ENCODE measurements at regions not wholly inside any gene's neighbourhood (a gene's known extent, or its start where the extent isn't known, plus 50 kb on each side); places are given as distances from the start of the nearest gene placed in this dataset.
A peak's percentile ranks its signal among the peaks of the same experiment; 100 is the strongest.
"Not testable (repeated sequence)": the region's sequence is repeated elsewhere in the genome, so short reads cannot be mapped to it uniquely, and the experiment has no call there.

DNA sequence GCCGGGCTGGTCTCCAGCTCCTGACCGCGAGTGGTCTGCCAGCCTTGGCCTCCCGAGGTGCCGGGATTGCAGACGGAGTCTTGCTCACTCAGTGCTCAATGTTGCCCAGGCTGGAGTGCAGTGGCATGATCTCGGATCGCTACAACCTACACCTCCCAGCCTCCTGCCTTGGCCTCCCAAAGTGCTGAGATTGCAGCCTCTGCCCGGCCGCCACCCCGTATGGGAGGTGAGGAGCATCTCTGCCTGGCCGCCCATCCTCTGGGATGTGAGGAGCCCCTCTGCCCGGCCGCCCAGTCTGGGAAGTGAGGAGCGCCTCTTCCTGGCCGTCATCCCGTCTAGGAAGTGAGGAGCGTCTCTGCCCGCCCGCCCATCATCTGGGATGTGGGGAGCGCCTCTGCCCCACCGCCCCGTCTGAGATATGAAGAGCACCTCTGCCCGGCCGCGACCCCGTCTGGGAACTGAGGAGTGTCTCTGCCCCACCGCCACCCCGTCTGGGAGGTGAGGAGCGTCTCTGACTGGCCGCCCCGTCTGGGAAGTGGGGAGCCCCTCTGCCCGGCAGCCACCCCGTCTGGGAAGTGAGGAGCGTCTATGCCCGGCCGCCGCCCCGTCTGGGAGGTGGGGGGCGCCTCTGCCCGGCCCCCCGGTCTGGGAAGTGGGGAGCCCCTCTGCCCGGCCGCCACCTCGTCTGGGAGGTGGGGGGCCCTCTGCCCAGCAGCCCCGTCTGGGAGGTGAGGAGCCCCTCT is 861.8 kb upstream of the INTU start:
- not testable (repeated sequence) for DNase-seq (ENCODE audit: low read depth)

DNA sequence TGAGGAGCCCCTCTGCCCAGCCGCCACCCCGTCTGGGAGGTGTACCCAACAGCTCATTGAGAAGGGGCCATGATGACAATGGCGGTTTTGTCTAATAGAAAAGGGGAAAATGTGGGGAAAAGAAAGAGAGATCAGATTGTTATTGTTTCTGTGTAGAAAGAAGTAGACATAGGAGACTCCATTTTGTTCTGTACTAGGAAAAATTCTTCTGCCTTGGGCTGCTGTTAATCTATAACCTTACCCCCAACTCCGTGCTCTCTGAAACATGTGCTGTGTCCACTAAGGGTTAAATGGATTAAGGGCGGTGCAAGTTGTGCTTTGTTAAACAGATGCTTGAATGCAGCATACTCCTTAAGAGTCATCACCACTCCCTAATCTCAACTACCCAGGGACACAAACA is 861.1 kb upstream of the INTU start:
- DNase-seq (ENCODE audit: low read depth) = not testable (repeated sequence)

DNA sequence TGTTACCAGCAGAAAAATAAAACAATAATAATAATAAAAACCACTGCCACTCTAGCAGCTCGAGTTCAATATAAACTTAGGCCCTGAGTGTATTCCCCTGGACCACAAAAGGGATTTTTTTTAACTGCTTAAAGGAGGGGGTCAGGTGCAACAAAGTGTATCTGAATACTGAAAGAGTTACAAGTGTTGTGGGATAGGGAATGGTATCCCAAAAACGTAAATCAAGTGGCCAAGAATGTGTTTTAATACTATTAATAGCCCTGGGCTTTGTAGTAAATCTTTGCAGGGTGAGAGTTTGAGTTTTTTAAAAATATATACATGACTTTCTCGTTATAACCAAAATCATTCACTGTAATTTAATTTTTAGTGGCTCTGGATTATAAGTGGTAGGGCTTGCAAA is 860.1 kb upstream of the INTU start:
- peak; percentile 47 for DNase-seq (ENCODE audit: low read depth)

DNA sequence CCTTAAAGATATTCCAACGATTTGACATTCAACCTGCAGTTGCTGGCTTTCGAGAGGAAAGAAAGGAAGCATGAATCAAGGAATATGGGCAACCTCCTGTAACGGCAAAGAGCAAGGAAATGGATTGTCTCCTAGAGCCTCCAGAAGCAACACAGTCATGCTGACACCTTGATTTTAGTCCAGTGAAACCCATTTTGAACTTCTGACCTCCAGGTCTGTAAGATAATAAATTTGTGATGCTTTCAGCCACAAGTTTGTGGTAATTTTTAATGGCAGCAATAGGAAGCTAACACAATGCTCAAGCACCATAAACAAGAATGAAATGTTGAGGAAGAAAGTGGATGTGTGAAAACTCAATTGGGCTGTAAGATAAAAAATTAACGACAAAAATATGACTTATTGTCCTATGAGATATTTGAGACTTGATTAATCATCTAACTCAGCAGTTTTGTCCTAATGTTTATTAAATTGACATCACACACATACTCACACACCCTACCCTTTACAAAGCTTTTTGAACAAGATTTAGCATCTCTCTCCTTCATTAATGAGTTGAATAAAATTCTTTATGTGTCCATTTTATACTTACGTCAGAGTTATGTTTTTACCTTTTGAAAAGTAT is 857.2 kb upstream of the INTU start:
- DNase-seq (ENCODE audit: low read depth) = peak; percentile 29

DNA sequence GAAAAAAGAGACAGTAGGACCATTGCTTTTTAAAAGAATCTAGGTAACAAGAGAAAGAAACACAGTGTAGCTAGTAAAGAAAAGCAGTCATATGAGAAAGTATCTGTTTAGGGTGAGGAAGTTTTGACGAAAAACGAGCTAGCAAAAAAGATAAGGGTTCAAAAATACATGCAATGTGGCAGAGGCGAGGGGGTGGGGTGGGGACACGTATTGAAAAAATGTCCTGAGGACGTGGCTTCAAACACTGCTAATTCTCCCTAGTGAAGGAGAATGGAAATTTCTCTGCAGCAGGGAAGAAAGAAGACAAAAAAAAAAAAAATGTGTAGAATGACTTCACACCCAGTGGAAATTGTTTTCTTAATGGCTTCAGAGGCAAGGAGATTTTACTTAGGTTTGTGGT is 856.4 kb upstream of the INTU start:
- no peak for DNase-seq (ENCODE audit: low read depth)

DNA sequence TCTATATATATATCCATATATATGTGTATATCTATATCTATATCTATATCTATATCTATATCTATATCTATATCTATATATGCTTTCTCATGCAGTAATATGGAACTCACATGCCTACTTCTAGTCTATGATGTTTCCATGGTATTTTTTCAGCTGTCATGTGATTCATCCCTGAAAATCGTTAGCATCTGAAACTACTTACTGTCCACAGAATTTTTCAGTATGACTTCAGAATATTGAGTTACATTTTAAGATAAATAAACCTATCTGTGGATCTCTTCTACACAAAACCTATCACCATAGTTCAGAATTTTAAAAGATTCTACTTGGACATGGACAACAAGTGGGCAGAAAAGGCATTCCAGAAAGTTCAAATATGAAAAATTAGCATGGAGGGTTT is 855.1 kb upstream of the INTU start:
- peak; percentile 79 for DNase-seq (ENCODE audit: low read depth)

DNA sequence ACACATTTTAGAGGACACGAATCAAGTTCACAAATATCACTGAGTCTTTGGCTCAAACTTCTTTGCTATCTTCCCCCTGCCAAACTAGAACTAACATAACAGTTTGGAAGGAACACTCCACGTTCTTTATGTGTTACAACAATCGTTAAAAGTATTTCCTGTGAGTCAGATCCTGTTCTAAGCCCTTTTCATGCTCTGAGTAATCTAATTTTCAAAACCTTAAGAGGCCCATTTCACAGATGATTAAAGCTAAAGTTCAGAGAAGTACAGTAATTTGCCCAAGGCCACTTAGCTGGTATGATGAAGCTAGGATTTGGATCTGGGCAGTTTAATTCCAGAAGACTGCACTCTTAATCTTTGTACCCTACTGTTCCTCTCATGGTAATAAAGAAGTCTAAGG is 854.4 kb upstream of the INTU start:
- peak; percentile 79 for DNase-seq (ENCODE audit: low read depth)

DNA sequence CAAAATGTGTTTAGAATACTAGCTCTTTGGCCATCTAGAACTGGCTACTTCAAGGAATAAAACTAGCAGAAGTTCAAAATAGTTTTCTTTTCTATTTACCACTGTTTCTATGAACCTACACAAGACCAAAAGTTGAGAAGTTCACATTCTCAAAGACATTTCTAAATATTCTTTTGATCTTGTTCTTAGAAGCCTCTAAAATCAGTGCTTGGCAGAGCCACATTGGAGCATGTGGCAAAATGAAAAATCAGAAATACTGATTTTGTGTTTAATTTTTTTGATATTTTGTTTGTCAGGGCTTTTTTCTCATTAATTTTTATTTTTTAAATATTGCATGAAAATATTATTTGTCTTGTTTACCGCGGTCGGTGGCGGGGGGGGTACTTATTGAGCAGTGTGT is 853.8 kb upstream of the INTU start:
- peak; percentile 31 for DNase-seq (ENCODE audit: low read depth)

DNA sequence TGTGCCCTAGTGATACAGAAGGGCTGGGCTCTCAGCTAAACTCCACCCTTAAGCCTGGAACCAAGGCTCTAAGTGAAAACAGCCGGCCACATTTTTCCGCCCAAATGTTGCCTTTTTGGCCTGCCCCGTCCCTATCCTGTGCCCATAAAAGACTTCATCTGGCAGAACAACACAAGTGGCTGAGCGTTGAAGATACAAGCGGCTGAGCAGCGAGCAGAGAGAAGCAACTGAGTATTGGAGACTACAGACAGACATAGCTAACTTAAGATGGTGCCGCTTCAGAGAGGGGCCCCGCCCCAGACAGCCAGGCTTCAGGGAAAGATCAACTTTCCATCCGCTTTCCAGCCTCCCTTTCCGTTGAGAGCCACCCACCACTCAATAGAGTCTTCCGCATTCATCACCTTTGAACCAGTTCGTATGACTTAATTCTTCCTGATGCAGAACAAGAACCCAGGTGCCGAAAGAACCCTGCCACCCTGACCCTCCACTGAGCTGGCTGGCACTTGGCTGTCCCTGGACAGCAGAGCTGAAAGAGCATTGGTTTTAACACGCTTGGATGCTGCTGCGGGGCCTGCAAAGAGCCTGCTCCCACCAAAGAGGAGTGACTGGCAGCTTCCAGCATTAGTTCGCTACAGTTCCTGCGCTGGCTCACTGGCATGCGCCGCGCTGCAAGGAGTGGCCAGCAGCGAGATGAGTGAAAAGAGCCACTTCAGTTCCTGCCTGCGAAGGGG is 853.2 kb upstream of the INTU start:
- DNase-seq (ENCODE audit: low read depth) = peak; percentile 86

DNA sequence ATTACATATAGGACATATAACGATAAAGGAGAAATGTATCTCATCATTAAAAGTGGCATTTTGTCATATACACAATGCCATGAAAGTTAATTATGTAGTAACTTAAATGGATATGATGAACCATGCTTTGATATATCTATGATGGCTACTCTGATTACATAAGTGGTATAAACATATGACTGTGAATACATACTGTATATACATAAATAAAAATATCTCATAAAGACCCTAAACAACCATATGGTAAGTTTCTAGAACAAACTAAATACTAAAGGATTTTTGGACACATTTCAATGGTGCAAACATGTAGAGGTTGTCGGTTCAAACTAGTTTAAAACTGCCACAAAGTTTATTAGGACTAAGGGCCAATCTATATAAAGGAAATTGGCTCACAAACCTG is 849.6 kb upstream of the INTU start:
- DNase-seq (ENCODE audit: low read depth) = no peak

DNA sequence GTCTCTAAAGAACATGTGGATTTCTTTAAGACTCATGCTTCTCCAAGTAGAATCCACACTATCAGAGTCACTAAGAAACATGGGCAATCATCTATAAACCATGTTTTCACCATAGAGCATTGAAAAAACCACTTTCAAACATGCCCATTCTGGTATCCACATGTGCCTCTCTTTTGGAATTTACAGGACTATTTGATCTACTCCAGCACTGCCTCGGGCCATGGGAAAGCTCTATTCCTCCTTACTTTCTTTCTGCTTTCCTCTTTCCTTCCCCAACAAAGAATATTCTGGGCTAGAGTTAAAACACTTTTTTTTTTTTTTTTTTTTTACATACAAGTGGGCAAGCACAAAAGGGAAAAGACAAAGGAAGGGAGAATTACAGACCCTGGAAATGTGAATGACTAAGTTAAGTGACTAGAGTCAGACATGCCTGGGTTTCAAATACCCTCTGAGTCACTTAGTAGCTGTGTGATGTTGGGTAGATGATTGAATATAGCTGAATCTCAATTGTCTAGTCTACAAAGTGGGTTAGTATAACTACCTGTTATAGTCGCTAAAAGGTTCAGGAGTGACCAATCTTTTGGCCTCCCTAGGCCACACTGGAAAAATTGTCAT is 847.7 kb upstream of the INTU start:
- DNase-seq (ENCODE audit: low read depth) = peak; percentile 37

DNA sequence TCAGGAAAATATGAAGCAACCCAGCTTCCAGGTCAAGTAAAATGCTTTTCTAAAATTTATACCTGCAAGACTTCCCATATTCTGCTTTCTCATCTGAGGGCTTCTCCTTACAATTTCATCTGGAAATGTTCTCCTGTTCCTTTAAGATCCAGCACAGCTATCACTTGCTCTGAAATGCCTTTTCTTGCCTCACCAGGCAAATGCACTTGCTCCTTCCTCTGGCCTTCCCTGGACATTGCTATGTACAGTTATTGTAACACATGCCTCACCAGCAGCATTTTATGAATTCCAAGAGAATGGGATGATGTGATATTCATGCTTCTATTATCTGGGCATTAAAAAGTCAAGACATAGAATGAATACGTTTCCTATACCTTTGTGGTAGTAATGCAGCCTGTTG is 842.1 kb upstream of the INTU start:
- no peak for DNase-seq (ENCODE audit: low read depth)

DNA sequence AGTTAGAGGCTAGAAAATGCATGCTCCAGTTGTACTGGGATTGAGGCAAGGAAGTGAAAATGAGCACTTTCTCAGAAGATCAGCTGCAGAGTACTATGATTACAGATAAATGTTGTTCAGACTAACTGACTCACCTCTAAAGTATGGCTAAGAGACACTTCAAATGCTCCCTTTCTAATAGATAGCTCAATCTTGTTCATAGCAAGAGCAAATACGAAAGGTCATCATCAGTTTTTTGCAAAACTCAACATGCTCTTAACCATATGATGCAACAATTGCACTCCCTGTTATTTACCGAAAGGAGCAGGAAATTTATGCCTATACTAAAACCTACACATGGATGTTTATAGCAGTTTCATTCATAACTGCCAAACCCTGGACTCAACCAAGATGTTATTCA is 838.4 kb upstream of the INTU start:
- no peak for DNase-seq (ENCODE audit: low read depth)

DNA sequence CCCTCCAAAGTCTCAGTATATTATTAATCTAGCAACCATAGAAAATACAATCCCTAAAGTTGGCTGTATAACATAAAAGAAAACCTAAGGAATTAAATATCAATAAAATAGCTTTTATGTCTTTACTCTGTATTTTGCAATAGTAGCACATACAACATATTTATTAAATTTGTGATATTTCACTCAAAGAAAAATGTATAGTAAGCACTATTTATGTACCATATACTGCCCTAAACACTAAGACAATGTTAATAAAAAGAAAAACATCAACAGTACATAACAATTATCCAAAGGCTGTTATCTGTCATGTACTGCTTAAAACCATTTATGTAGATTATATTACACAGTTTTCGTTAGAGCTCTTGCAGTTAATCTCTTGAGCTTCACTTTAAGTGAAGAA is 834.5 kb upstream of the INTU start:
- DNase-seq (ENCODE audit: low read depth) = no peak

DNA sequence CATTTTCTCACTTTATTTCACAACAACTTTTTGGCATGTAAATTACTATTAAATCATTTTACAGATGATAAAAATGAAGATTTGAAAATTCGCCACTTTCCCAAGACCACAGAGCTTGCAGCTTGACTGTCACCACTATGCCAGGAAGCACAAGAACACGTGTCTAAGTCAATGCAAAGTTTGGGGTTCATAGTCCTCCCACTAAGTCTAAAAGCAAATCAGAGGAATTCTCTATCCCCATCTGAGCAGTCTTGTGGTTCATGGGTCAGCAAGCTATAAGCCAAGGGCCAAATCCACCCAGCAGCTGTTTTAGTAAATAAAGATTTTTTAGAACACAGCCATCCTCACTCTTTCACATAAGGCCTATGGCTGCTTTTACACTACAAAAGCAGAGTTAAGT is 833.3 kb upstream of the INTU start:
- DNase-seq (ENCODE audit: low read depth) = no peak

DNA sequence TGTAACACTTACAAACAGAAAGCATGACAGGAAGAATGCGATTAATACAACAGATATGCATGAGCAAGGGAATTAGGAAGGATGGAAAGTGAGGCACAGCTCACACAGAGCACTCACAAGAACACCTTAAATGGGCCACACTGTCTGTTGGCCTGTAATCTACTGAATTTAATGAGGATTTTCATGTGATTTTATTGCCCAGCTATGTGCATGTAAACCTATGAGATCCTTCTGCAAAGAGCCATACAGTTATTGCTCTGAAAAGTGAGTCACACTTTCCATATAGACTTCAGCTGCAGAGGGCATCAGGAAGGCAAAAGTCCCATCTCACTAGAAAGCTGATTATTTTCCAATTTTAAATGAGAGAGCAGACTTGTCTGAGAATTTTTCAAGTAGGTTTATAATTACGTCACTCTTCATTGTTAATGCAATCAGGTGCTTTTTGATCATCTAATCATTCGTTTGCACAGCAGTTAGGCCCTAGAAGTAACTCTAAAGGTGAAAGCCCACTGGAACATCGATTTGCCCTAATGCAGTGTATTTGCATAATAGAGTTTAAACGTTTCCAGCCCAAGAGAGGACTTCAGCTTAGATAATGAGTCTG is 832.7 kb upstream of the INTU start:
- DNase-seq (ENCODE audit: low read depth) = no peak

DNA sequence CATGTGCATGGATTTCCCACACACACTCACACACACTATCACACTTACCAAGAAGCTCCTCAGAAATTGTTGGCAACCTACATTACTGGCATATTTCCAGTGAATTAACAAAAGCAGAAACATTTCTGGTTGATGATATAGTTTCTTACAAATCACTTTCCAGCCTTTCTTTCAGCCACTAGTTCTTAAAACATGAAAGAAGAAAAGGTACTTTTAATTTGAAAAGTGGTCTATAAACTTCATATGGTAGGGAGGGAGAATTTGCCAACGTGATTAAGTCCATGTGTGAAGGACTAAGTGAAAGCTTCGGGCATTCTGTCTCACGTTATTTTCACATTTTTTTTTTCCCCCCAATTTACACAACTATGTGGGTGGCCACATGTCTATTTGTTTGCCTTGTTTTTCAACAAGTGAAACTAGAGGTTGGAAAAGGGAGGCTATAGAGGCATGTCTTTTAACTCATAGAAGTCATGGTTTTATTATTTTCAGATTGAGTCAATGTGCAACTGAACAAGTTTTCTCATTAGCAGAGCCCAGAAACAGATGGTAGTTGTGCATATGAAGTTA is 832.1 kb upstream of the INTU start:
- no peak for DNase-seq (ENCODE audit: low read depth)

DNA sequence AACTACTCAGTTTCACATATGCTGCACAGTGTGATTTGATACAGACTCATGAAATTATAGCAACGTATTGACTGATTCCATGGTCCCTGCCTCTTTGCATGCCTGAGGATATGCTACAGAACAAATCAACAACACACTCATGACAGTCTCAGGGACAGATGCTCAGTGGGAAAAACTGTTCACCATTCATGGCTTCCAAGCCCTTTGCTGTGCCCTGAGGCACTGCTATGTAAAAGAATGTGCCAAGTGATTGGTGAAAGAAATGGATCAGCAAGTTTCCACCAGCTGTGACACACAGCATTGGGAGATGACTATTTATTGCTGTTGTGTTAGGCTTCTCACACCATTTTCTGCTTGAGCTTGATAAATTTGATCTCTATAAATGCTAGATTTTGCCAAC is 825.6 kb upstream of the INTU start:
- peak; percentile 38 for DNase-seq (ENCODE audit: low read depth)

DNA sequence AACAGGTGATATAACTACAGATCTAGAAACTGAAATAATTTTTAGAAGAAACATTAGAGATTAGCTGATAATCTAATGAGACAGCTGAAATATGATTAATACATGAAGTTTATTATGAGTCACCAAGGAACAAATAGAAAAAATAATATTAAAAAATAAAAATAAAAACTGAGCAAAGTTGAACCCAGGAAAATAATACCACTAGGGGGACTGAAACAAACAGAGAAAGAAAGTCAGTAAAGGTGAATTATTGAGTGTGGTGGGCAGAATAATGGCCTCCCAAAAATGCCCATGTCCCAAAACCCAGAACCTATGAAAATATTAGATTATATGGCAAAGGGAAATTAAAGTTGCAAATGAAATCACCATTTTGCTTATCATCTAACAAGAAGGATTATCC is 820.7 kb upstream of the INTU start:
- no peak for DNase-seq (ENCODE audit: low read depth)

DNA sequence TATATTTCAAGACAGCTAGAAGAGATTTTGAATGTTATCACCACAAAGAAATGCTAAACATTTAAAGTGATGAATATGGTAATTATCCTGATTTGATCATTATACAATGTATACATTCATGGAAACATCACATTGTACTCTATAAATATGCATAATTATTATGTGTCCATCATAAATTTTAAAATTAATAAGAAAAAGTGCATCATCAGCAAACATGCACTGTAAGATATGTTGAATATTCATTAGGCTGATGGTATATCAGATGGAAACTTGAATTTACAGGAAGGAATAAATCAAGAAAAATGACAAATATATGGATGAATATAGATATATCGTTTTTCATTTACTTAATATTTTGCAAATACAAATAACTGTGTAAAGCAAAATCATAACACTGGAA is 812.1 kb upstream of the INTU start:
- DNase-seq (ENCODE audit: low read depth) = no peak

DNA sequence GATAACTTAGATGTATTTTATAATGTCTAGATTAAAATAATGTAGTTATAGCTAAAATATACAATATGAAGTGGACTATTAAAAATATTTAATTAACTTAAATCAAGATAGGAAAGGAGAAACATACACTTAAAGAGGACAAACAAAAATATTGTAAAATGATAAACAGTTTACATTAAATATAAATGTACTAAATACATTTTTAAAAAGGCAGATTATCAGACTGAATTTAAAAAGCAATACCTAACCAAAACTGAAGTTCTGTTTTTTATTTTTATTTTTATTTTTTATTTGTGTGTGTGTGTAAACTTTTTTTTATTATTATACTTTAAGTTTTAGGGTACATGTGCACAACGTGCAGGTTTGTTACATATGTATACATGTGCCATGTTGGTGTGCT is 811.6 kb upstream of the INTU start:
- DNase-seq (ENCODE audit: low read depth) = no peak

DNA sequence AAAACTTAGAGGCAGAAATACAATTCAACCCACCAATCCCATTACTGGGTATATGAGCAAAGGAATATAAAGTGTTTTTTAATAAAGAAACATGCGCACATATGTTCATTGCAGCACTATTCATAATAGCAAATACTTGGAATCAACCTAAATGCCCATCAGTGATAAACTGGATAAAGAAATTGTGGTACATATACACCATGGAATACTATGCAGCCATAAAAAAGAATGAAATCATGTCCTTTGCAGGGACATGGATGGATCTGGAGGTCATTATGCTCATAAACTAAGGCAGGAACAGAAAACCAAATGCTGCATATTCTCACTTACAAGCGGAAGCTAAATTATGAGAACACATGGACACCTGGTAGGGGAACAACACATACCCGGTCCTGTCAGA is 807.7 kb upstream of the INTU start:
- DNase-seq (ENCODE audit: low read depth) = no peak
